ENCODE measurements at regions not wholly inside any gene's neighbourhood (a gene's known extent, or its start where the extent isn't known, plus 50 kb on each side); places are given as distances from the start of the nearest gene placed in this dataset.
"Not testable (repeated sequence)": the region's sequence is repeated elsewhere in the genome, so short reads cannot be mapped to it uniquely, and the experiment has no call there.

- H3K36me3 Mint-ChIP-seq: no peaks in the 10 kb centered on the region
- DNase-seq (ENCODE audit: extremely low spot score, unreplicated experiment): no peak
- no peaks in the 10 kb centered on the region for H3K9me3 Mint-ChIP-seq
- no peaks in the 10 kb centered on the region for H3K4me1 Mint-ChIP-seq (ENCODE audit: unreplicated experiment)
- no peaks in the 10 kb centered on the region for H3K27me3 Mint-ChIP-seq
- H3K27ac Mint-ChIP-seq: no peak overlapping the region
- TF ChIP-seq, protein P1, sequence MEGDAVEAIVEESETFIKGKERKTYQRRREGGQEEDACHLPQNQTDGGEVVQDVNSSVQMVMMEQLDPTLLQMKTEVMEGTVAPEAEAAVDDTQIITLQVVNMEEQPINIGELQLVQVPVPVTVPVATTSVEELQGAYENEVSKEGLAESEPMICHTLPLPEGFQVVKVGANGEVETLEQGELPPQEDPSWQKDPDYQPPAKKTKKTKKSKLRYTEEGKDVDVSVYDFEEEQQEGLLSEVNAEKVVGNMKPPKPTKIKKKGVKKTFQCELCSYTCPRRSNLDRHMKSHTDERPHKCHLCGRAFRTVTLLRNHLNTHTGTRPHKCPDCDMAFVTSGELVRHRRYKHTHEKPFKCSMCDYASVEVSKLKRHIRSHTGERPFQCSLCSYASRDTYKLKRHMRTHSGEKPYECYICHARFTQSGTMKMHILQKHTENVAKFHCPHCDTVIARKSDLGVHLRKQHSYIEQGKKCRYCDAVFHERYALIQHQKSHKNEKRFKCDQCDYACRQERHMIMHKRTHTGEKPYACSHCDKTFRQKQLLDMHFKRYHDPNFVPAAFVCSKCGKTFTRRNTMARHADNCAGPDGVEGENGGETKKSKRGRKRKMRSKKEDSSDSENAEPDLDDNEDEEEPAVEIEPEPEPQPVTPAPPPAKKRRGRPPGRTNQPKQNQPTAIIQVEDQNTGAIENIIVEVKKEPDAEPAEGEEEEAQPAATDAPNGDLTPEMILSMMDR (conservative IDR thresholded peaks at IDR 0.05): no peak
- no peak overlapping the region for H3K4me3 Mint-ChIP-seq
Observed at GRCh38 chr18:62648045-62648678, 67.2 kb upstream of the PHLPP1 start.

- DNase-seq (ENCODE audit: extremely low spot score, unreplicated experiment): no peak
- H3K4me1 Mint-ChIP-seq (ENCODE audit: unreplicated experiment): no peaks in the 10 kb centered on the region
- H3K4me3 Mint-ChIP-seq: no peak overlapping the region
- no peaks in the 10 kb centered on the region for H3K9me3 Mint-ChIP-seq
- TF ChIP-seq, protein P1 (conservative IDR thresholded peaks at IDR 0.05): no peak
- H3K27ac Mint-ChIP-seq: no peak overlapping the region
- H3K27me3 Mint-ChIP-seq: no peaks in the 10 kb centered on the region
- H3K36me3 Mint-ChIP-seq: no peaks in the 10 kb centered on the region
Observed at GRCh38 chr18:62651276-62652056, 63.9 kb upstream of the PHLPP1 start.

GRCh38 chr18:62652057-62652629 lies 63.2 kb upstream of the PHLPP1 start:
- H3K27me3 Mint-ChIP-seq; H3K4me3 Mint-ChIP-seq; H3K27ac Mint-ChIP-seq; H3K4me1 Mint-ChIP-seq (ENCODE audit: unreplicated experiment); H3K9me3 Mint-ChIP-seq; DNase-seq (ENCODE audit: extremely low spot score, unreplicated experiment); H3K36me3 Mint-ChIP-seq: not testable (repeated sequence)

DNA sequence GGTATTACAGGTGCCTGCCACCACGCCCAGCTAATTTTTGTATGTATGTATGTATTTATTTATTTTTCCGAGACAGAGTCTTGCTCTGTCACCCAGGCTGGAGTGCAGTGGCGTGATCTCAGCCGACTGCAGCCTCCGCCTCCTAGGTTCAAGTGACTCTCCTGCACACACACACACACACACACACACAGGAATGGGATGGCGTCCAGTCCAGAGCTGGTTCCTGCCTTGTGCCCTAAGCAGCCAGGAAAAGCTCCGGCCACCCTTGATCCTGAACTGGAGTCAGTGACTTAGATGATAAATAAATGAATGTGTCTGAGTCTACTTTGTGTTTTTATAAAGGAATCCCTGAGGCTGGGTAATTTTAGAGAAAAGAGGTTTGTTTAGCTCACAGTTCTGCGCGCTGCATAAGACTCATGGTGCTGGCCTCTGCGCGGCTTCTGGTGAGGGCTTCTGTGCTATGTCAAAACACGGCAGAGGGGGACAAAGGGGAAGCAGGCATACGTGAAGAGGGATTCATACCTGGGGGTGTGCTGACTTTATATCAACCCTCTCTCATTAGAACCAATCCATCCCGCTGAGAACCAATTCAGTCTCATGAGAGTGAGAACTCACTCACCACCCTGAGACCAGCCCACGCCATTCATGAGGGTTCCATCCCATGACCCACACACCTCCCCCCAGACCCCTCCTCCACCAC lies 59.7 kb upstream of the PHLPP1 start:
- Mint-ChIP-seq H3K4me3 (no peak overlapping the region), H3K27me3 (no peaks in the 10 kb centered on the region), H3K27ac (no peak overlapping the region), H3K4me1 (ENCODE audit: unreplicated experiment) (no peaks in the 10 kb centered on the region), H3K9me3 (peaks cover 7% of the 10 kb centered on the region), H3K36me3 (no peaks in the 10 kb centered on the region)
- no peak for DNase-seq (ENCODE audit: extremely low spot score, unreplicated experiment)
- TF ChIP-seq, protein P1 (conservative IDR thresholded peaks at IDR 0.05): no peak

DNA sequence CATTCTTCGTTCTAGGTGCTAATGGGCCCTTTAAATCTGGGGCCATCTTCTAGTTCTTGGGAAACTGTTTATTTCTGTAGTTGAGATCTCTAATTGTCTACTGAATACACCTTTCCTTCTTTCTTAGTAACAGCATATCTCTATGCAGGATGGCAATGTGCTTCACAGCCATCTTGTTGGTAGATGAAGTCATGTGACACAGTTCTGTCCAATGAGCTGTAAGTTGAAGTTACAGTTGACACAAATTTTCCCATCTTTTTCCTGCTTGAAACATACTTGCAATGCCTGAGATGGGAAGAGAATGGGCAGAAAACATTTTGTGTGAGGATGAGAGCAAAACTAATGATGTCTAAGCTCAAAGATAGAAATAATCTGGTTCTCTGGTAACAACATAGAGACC lies 57.3 kb upstream of the PHLPP1 start:
- no peaks in the 10 kb centered on the region for H3K4me1 Mint-ChIP-seq (ENCODE audit: unreplicated experiment)
- no peak for DNase-seq (ENCODE audit: extremely low spot score, unreplicated experiment)
- no peaks in the 10 kb centered on the region for H3K27me3 Mint-ChIP-seq
- TF ChIP-seq, protein P1 (conservative IDR thresholded peaks at IDR 0.05): no peak
- H3K36me3 Mint-ChIP-seq: no peaks in the 10 kb centered on the region
- peaks cover 7% of the 10 kb centered on the region for H3K9me3 Mint-ChIP-seq
- H3K27ac Mint-ChIP-seq: no peak overlapping the region
- no peak overlapping the region for H3K4me3 Mint-ChIP-seq

Measured in type B pancreatic cell (in vitro differentiated cells).